SK-N-SH (cell line): ENCODE measurements at regions not wholly inside any gene's neighbourhood (a gene's known extent, or its start where the extent isn't known, plus 50 kb on each side); places are given as distances from the start of the nearest gene placed in this dataset.

Experiments
- CTCF ChIA-PET: fragments of 300-600, 350-600 bp; formaldehyde crosslinking; extraction: SDS; loops from one replicate; lab custom pipeline; 2021; lab: Yijun Ruan, JAX
- POLR2A ChIA-PET: fragments of 350-600 bp; sonication (Branson Sonifier 250); formaldehyde crosslinking; extraction: SDS; loops from one replicate; lab custom pipeline; 2020; ENCODE audit warnings: antibody characterized with exemption, inconsistent platforms; lab: Yijun Ruan, JAX
- DNase-seq: peaks from one replicate; pipeline ENCODE4 v3.0.0; 2012
- H2AFZ ChIP-seq: fragments of 200-600 bp; sonication (generic); 2 replicates; pipeline ENCODE4 v1.8.1; 2016; ENCODE audit warnings: antibody characterized with exemption, mild to moderate bottlenecking, low read depth
- H3F3A ChIP-seq: fragments of 200-600 bp; sonication (generic); replicated peaks from 2 replicates; pipeline ENCODE3; 2016; ENCODE audit warnings: antibody characterized with exemption, mild to moderate bottlenecking; ENCODE audit not compliant: insufficient read depth
- H3K27ac ChIP-seq, 2 experiments: fragments of 200-500 bp in 1 of 2; fragments of 200-600 bp in 1 of 2; sonication (Bioruptor generic) in 1 of 2; sonication (generic), shearing (Covaris generic) in 1 of 2; 2 replicates each; pipeline versions ENCODE4 v1.5.1 to v1.6.1; 2014 to 2016; ENCODE audit warnings: low read depth in 2 of 2, inconsistent platforms in 1 of 2, low read length in 1 of 2, mild to moderate bottlenecking in 1 of 2, mixed read lengths in 1 of 2
- H3K27me3 ChIP-seq: fragments of 200-600 bp; sonication (generic), shearing (Covaris generic); 2 replicates; pipeline ENCODE4 v1.6.1; 2016; ENCODE audit warnings: mixed run types; ENCODE audit not compliant: insufficient read depth
- H3K36me3 ChIP-seq, 2 experiments: fragments of 200-500 bp in 1 of 2; fragments of 200-600 bp in 1 of 2; sonication (Bioruptor generic) in 1 of 2; sonication (generic) in 1 of 2; replicated peaks in 1 of 2; 2 replicates each; pipeline versions ENCODE3 to v1.5.1; 2014 to 2016; ENCODE audit warnings: low read length in 1 of 2, mild to moderate bottlenecking in 1 of 2; ENCODE audit not compliant: insufficient read depth in 2 of 2, control insufficient read depth in 1 of 2
- H3K4me1 ChIP-seq, 2 experiments: fragments of 200-500 bp in 1 of 2; fragments of 200-600 bp in 1 of 2; sonication (Bioruptor generic) in 1 of 2; sonication (generic), shearing (Covaris generic) in 1 of 2; 2 replicates each; pipeline versions ENCODE4 v1.5.1 to v1.6.1; 2014 to 2016; ENCODE audit warnings: low read depth in 1 of 2, low read length in 1 of 2, mixed run types in 1 of 2; ENCODE audit not compliant: insufficient read depth in 2 of 2, control insufficient read depth in 1 of 2
- H3K4me2 ChIP-seq: fragments of 200-600 bp; sonication (generic), shearing (Covaris generic); 2 replicates; pipeline ENCODE4 v1.6.1; 2017; ENCODE audit warnings: mixed run types
- H3K4me3 ChIP-seq, 2 experiments: fragments of 200-500 bp in 1 of 2; fragments of 200-600 bp in 1 of 2; sonication (Bioruptor generic) in 1 of 2; sonication (generic), shearing (Covaris generic) in 1 of 2; 2 replicates each; pipeline versions ENCODE4 v1.5.1 to v1.8.1; 2014 to 2016; ENCODE audit warnings: low read depth in 2 of 2, inconsistent platforms in 1 of 2, low read length in 1 of 2, mild to moderate bottlenecking in 1 of 2, mixed read lengths in 1 of 2, moderate library complexity in 1 of 2
- H3K79me2 ChIP-seq: fragments of 200-600 bp; sonication (generic); 2 replicates; pipeline ENCODE4 v1.8.1; 2017; ENCODE audit warnings: mild to moderate bottlenecking; ENCODE audit not compliant: insufficient read depth
- H3K9ac ChIP-seq: fragments of 200-600 bp; sonication (generic); 2 replicates; pipeline ENCODE4 v1.6.1; 2017; ENCODE audit warnings: mixed run types
- H3K9me2 ChIP-seq: fragments of 200-600 bp; sonication (generic); 2 replicates; pipeline ENCODE4 v1.6.1; 2017; ENCODE audit warnings: mixed run types
- H3K9me3 ChIP-seq: fragments of 200-600 bp; sonication (generic); 2 replicates; pipeline ENCODE4 v1.6.1; 2017; ENCODE audit warnings: mixed run types, mild to moderate bottlenecking, moderate library complexity
- H4K20me1 ChIP-seq: fragments of 200-600 bp; sonication (generic); 2 replicates; pipeline ENCODE4 v1.6.1; 2017; ENCODE audit warnings: mild to moderate bottlenecking, mixed run types; ENCODE audit not compliant: insufficient read depth
- CHD2 ChIP-seq: fragments of 150-350 bp; IDR thresholded peaks from 2 replicates; pipeline ENCODE4 v1.6.1; 2018; ENCODE audit warnings: low read length; ENCODE audit not compliant: partially characterized antibody
- EP300 ChIP-seq, 2 experiments: IDR thresholded peaks; 2 replicates each; pipeline versions ENCODE4 v1.4.0 to v1.6.1; 2012; ENCODE audit warnings: borderline replicate concordance in 1 of 2, low read depth in 1 of 2, low read length in 1 of 2
- FOSL2 ChIP-seq: IDR thresholded peaks from 2 replicates; pipeline ENCODE4 v1.4.0; 2012; ENCODE audit warnings: low read depth, mild to moderate bottlenecking, moderate library complexity, borderline replicate concordance
- IRF3 ChIP-seq: fragments of 150-350 bp; IDR thresholded peaks from 2 replicates; pipeline ENCODE4 v1.6.1; 2016; ENCODE audit warnings: mild to moderate bottlenecking, low read depth, low read length
- JUND ChIP-seq: IDR thresholded peaks from 2 replicates; pipeline ENCODE4 v1.4.0; 2012
- MAX ChIP-seq: IDR thresholded peaks from 2 replicates; pipeline ENCODE4 v1.4.0; 2012; ENCODE audit warnings: low read depth
- NFIC ChIP-seq: IDR thresholded peaks from 2 replicates; pipeline ENCODE4 v1.4.0; 2012; ENCODE audit warnings: borderline replicate concordance
- PBX3 ChIP-seq: IDR thresholded peaks from 2 replicates; pipeline ENCODE4; 2012
- TAF1 ChIP-seq: IDR thresholded peaks from 2 replicates; pipeline ENCODE4 v1.6.1; 2012; ENCODE audit warnings: low read depth, mild to moderate bottlenecking, low read length, moderate library complexity, borderline replicate concordance
- TCF12 ChIP-seq: IDR thresholded peaks from 2 replicates; pipeline ENCODE4 v1.4.0; 2012
- TEAD4 ChIP-seq: IDR thresholded peaks from 2 replicates; pipeline ENCODE4 v1.4.0; 2012; ENCODE audit warnings: mild to moderate bottlenecking, borderline replicate concordance; ENCODE audit not compliant: insufficient read depth
- YY1 ChIP-seq: IDR thresholded peaks from 2 replicates; pipeline ENCODE4 v1.4.0; 2012; ENCODE audit warnings: low read depth, mild to moderate bottlenecking
- ZBTB33 ChIP-seq: IDR thresholded peaks from 2 replicates; pipeline ENCODE4 v1.4.0; 2012; ENCODE audit warnings: low read depth, borderline replicate concordance
- WGBS: methylation state at CpG from one replicate; pipeline ENCODE4 v1.1.6; 2017; ENCODE audit warnings: low lambda C conversion rate; 5-methylcytosine and 5-hydroxymethylcytosine counted together

- no peak for DNase-seq
These were observed 110.1 kb upstream of the TGFBR2 start for GRCh38 chr3:30496066-30496966.

More at GRCh38 chr3:30496066-30496966, 110.1 kb upstream of the TGFBR2 start:
- Histone ChIP-seq H3K36me3 (no peaks in the 10 kb centered on the region), H4K20me1 (no peaks in the 10 kb centered on the region), H3K79me2 (no peaks in the 10 kb centered on the region), H3K9me2 (no peaks in the 10 kb centered on the region), H3K4me3 (no peak overlapping the region), H2AFZ (peak overlapping the region; percentile 74; the same call in 1 of the 2 replicates), H3K9ac (peak overlapping the region; percentile 36; the same call in 1 of the 2 replicates), H3K4me2 (peak overlapping the region; percentile 50), H3K27ac (peak overlapping the region in 1 of 2 experiments; percentile 81; a peak in 2 of 4 replicates), H3K27me3 (no peaks in the 10 kb centered on the region), H3K9me3 (no peaks in the 10 kb centered on the region), H3K4me1 (peaks cover 0 to 2% of the 10 kb centered on the region in 2 experiments; a peak in 3 of 4 replicates), H3F3A (peaks cover 17% of the 10 kb centered on the region)
- WGBS = 51% methylated on average over 14 of the region's 15 CpGs
- POLR2A ChIA-PET = no interaction called here
- TF ChIP-seq CHD2 (no peak), PBX3 (peak; percentile 87), MAX (peak; percentile 61; the same call in 1 of the 2 replicates), JUND (peak; percentile 61), EP300 (IDR thresholded peaks at IDR 0.05; ENCODE audit: borderline replicate concordance in 1 of 2, low read depth in 1 of 2, low read length in 1 of 2) (peak in 1 of 2 experiments; percentile 71; a peak in 2 of 4 replicates), IRF3 (no peak), TAF1 (0 out of 2 replicates have a peak, but pooled peaks have one; percentile 7), FOSL2 (peak; percentile 75; the same call in 1 of the 2 replicates), NFIC (peak; percentile 54), TCF12 (peak; percentile 86), TEAD4 (peak; percentile 52; the same call in 1 of the 2 replicates), YY1 (no peak), ZBTB33 (no peak)
- CTCF ChIA-PET = no interaction called here
